Limb (tissue), 2 donors: ENCODE measurements at regions not wholly inside any gene's neighbourhood (a gene's known extent, or its start where the extent isn't known, plus 50 kb on each side); places are given as distances from the start of the nearest gene placed in this dataset.

Experiments used
- DNase-seq, 2 donors: peaks; one replicate each; pipeline ENCODE4 v3.0.0-alpha.2; 2016; ENCODE audit errors: extremely low spot score in 2 of 2

DNA sequence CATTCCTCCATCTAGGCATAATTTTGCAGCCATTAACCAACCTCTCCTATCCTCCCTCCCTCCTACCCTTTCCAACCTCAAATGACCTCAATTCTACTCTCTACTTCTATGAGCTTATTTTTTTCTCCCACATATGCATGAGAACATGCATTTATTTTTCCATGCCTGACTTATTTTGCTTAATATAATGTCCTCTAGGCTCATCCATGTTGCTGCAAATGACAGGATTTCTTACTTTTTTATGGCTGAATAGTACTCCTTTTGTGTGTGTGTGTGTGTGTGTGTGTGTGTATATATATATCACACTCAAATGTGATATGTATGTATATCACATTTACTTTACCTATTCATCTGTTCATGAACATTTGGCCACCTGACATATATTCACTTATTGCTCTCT is 339.4 kb downstream of the SIPA1L2 start:
- DNase-seq = no peak

DNA sequence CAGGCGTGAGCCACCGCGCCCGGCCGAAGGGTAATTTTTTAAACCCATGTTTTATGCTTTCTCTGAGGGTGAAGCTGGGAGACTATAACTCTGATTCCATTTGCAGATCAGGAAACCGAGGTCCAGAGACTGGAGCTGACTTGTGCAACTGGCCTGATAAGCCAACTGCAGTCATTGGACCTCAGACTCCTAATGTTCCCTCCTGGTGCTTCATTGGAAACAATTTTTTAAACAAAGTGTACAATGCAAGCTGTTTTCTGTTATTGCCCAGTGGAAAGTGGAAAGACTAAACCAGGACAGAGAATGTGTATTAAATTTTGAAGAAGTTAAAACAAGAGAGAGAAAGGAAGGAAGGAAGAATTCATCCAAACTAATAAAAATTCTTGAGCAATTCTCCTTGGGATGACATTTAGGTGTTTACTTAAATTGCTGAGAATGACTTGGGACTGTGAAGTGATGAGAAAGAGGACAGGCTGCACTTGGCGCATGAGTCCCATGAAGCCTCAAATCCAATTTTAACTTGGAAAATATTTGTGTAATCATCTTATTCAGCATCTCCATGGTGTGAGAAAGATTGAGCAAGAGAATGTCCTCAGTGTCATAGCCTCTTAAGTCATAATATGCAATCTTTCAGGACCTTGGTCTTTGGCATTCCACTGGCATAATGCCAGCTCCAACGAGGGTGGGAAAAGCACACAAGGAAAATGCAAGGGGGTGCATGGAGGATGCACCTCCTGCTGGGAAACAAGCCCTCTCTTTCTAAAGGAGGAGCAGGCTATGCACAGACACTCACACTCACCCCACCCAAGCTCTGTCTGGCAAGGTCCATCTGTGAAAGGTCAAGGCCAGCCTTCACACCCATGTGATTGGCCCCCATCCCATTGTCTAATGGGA is 342.0 kb downstream of the SIPA1L2 start:
- no peak for DNase-seq

DNA sequence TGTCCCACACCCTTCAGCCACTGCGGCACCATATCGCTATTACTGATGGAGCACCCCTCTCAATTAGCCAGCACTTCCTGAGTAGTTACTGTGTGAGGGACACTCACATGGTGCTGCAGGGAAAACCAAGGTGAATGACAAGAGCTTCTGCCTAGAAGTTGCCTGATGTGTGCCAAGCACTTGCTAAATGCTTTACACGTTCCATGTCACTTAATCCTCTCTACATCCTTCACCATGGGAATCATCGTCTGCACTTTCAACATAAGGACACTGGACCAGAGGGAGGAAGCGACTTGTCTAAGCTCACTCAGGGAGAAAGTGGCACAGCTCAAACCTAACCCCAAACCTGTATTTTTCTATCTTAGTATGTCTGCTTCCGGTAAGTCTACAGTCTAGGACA is 344.8 kb downstream of the SIPA1L2 start:
- no peak for DNase-seq

DNA sequence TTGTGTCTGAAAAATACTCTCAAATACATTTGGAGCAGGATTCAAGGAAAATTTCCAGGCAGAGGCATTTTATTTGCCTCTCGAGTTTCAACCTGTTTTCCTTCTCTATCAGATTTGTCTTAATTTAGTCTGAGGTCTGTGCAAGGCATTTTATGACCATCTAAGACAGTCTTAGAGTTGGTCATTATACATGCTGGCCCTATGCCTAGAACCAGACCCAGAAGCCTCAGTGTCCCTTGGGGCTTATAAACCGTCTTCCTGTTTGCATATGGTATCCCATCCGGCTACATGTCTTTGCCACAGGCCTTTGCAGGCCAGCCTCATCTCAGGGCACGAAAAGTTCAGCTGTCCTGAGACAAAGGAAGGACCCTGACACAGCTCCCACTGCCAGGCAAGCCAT is 346.1 kb downstream of the SIPA1L2 start:
- no peak for DNase-seq

DNA sequence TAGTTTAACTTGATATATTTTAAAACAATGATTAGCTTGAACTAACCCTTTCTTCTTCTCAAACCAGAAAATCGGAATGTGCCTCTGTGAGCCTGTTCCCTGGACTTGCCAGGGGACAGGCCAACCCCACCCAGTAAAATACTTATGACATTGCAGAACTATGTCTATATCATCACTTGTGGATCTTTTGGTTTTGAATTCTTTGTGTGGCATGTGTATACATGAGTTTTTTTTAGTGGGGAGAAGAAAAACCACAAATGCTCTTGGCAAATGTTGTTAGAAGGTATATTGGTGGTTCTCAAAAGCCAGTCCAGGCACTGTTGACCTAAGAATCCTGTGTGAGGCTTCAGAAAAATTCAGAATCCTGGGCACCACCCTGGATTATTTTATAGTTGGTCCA is 347.4 kb downstream of the SIPA1L2 start:
- DNase-seq = no peak

DNA sequence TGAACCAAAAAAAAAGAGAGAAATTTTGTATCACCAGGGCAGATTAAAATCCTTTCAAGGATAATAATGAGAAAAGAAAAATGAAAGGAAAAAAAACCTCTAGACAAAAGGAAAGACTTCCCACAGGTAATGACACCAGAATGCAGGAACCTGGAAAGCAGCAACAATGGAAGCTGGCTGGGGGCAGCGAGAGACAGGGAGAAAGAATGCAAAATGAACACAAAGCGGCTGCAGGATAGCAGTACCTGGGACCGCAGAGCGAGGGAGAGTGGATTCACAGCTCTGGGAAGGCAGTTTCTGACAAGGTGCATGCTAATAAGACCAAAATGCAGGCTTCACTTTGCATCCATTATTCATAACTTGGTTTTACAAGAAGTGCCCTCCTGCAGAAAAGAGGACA is 349.0 kb downstream of the SIPA1L2 start:
- DNase-seq = no peak

DNA sequence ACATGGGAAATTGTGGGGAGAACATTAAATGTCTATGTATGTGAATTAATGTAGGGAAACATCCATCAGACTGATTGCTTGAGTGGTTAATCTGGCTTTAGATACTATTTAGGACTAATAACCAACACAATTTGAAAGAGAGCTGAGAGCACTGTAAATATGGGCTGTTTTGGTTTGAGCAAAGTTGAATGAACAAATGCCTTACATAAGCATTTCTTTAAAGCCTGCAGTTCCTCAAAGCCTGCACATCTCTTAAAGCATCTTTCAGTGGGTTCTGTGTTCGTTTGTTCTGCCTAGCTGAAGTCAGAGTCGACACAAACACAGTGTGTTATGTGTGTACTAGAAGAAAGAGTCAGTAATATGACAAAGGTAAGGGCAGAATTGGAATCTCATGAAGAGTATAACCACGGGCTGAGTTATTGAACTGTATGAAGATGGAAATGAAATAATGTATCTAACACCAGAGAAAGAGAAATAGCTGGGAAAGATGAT is 350.0 kb downstream of the SIPA1L2 start:
- no peak for DNase-seq

DNA sequence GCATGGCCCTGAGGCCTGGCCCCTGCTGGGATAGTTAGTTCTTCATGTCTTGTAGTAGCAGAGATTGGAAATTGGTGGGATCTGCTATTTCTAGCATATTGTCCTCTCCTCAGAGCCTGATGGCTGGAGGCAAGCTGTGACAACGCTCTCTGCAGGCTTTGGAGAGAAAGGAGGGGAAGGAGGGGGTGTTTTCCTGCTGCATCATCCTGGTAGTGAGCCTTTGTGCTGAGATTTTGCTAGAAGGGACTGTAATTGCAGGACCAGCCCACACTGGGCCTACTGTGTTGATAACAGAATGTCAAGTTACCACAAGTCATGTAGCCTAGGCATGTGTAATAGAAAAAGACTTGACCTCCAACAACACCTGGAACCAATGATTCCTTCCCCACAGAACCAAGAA is 351.0 kb downstream of the SIPA1L2 start:
- DNase-seq = no peak

DNA sequence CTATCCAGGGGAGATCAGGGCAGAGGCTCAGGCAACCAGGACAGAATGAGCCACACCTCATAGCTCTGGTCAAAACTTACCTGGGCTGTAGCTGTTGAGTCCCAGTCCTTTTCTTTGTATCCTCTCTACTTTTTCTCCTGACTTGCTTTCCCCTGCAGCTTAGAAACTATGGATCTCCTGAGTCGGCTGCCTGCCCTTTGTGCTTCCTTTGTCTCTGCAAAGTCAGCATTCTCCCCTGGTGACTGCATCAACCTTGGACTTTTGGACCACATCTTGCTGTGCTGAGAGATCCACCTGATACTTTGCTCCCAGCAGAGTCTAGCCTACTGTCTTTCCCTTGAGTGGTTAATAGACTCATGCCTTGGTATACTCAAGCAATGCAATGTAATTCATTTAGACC is 353.3 kb downstream of the SIPA1L2 start:
- DNase-seq = no peak

DNA sequence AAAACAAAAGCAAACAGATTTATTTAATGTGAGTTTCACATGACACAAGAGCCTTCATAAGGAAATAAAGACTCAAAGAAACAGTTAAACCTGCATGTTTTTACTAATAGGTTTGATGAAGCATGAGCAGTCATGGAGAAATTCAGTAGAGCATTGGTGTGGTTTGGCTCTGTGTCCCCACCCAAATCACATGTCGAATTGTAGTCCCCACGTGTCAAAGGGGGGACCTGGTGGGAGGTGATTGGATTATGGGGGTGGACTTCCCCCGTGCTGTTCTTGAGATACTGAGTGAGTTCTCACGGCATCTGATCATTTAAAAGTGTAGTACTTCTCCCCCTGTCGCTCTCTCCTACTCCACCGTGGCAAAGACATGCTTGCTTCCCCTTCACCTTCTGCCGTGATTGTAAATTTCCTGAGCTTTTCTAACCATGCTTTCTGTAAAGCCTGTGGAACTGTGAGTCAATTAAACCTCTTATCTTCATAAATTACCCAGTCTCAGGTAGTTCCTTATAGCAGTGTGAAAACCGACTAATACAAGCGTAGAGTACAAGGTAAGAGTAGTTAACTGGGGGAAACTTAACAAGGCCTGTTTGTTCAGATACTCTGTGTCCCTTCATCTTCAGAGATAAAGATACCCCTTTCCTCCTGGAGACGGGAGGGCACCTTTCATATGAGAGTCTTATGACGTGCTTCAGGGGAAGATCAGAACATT is 354.8 kb downstream of the SIPA1L2 start:
- no peak for DNase-seq

DNA sequence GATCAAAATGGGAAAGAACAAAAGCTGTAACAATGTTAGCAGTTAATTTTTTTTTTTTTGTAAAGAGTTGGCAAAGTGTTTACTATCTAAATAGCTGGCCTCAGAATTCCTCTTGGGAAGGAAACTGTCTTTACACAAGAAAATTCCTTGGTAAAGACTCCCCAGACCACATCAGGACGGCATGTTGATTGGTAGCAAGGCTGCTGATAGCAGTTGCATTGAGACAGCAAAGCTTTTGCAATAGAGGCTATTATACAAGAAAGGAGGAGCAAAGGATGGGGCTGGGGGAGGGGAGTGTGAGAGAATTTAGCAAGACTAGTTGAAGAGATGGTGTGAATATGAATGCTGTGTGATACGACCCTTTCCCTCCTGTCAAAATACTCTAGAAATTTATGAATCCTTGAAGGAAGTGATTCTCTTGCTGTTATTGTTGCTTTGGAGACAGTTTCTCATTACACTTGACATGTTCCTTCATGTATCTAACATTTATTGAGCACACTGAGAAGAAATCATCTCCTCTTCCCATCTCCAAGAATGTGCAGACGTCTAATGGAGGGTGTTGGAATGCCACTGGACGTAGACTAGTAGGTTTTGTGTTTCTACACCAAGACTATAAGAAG is 355.6 kb downstream of the SIPA1L2 start:
- no peak for DNase-seq

DNA sequence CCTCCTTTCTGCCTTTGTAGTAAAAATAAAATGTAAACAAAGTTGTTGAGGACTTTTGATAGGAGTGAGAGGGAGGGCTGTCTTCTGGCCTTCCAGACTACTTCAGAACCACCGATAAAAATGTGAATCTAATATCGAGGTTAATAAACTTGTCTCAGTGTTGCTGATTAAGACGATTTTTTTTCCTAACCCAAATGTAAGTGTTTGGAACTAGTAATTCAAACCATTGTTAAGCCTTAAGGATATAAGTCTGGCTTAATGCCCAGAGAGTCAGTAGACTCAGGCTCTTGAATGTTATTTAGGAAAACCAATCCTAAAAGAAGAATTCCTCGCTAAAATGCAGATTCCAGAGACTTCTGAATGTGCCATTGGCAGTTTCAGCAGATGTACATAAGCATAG is 356.9 kb downstream of the SIPA1L2 start:
- DNase-seq = peak in 1 of 2 donors; percentile 42

DNA sequence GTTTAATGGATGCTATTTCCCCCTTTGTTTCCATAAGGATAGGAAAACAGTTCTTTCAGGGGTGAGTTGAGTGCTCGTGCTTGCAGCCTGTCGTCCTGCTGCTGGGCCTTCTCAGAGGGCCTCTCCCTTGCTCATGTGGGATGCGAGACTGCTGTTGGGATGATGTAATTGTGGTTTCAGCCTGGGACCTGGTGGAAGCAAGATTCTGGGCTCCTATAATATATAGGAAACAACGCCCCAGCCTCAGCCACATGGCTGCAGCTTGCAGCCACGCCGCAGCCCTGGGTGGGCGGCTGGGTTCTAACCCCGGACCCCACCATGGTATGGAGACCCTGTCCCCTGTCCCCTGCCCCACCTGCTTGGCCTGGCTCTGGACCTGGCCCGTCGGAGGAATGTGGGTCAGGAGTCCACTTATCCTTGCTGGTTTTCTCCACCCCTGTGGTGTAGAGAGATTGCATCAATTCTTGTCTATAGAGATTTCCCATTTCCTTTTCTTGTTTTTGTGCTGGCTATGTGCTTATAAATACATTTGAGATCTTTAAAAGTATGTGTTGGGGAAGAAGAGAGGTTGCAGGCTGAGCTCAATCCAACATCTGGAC is 357.8 kb downstream of the SIPA1L2 start:
- DNase-seq = no peak

DNA sequence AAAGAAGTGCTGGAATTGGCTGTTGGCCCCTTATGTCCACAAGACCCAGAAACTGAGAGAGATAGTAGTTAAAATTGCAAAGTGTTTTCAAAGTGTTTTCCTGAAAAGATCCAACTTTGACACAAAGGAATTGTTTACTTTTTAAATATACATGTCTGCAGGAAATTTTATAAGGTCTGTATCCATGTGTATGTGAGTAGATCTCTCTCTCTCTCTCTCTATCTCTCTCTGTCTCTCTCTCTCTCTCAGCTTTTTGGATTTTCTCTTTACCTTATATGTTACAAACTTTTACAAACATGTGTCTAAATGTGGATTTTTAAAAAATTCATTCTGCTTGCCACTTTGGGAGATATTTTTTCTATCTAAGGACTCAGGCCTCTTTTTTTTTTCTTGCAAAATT is 358.6 kb downstream of the SIPA1L2 start:
- DNase-seq = no peak

DNA sequence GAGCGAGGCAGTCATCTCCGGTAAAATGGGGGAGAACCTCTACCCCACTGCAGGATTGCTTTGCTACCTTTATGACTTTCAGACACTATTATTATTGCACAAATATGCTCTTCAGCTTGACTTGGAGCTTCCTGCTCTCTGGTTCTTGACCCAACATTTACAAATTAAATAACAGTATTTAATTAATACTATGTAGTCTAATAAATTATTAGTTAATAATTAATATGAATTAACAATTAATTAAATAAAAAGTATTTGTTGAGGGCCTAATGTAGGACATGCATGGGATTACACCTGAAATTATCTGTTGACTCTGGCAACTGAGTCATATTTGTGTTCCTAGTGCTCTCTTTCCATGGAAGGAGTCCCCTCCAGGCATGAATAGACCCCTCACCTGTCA is 359.9 kb downstream of the SIPA1L2 start:
- DNase-seq = no peak

DNA sequence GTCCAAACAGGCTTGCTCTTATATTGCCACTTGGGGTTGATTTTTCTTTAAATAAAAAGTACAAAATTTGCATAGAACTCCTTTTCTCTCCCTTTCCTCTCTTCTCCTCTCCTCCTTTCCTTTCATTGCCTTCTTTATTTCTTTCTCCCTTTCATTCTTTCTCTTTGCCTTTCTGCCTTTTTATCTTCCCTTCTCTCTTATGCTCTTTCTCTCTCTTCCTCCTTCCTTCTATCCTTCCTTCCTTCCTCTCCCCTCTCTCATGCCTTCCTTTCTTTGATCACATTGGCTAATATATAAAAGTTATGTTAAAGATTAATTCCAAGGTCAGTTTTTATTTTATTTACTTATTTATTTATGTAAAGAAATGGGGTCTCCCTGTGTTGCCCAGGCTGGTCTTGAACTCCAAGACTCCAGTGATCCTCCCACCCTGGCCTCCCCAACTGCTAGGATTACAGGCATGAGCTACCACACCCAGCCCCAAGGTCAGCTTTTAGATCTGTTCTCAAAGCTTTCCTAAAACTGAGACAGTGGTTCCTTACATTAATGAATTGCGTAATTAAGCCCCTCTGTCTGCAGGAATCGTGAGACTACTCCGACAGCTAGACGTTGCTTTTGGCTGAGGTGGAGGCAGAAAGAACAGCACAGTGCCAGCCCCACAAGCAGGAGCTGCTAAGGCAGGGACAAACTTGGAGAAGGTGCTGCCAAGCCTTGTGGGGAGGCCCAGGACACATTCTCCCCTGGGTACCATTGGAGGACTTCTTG is 361.9 kb downstream of the SIPA1L2 start:
- DNase-seq = no peak

DNA sequence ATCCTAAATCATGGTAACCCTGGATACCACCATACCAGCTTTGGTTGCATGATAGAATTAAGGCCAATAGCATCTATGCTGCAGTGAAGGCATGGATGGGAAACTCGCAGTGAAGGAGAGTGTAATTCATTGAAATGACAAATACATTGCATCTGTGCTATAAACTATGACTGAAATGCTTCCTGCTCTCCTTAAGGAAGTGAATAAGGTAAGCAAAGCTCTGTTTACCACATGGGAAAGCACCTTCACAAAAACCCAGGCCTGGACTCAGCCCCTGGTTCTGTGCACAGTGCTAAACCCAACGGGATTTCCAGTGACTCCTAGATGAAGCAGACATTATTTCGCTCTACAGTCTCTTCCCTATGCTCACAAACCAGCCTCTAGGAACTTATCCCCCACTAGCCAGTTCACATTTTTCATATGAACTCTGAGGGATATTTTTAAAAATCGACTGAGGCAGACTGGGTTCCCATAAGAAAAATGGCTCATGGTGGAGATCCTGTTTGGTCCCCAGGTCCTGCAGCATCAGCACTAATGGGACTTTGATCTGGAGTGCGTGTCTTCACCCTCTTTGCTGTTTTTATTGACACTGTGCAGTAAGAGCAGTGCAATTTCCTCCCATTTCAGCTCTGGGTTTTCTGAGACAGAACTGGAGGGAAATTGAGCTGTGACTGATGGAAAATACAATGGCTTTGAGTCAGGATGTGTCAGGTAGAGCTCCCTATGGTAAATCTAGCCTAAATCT is 362.7 kb downstream of the SIPA1L2 start:
- no peak for DNase-seq

DNA sequence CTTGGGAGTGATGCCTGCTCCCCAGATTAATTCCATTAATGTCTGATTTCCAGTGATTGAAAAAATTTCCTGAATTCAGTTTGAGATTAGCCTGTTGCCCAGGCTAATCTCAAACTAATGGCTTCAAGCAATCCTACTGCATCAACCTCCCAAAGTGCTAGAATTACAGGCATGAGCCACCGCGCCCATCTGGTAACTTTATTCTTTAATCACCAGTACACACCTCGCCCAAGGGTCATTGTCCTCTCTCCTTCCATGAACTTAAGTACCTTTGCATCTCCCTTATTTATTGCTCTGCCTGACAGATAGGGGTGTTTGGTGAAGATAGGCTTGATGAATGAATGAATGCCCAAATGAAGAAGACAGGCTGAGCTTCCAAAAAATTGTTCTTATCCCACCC is 366.5 kb downstream of the SIPA1L2 start:
- DNase-seq = no peak

DNA sequence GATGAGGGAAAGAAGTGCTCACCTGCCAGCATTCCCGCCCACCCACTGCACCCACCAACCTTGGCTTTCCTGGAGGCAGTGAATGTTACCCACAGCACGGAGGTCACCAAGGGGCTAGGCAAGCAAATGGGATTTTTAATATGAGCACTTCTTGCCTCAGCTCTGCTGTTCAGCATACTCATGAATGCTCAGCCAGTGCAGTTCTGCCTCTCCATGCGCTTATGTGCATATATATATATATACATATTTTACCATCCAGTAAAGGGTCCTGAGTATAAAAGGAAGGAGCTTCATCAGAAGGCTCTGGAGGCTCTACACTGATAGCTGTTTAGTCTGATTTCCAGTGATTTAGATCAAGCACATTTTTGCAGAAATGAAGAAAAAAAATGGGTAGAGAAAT is 366.9 kb downstream of the SIPA1L2 start:
- no peak for DNase-seq

DNA sequence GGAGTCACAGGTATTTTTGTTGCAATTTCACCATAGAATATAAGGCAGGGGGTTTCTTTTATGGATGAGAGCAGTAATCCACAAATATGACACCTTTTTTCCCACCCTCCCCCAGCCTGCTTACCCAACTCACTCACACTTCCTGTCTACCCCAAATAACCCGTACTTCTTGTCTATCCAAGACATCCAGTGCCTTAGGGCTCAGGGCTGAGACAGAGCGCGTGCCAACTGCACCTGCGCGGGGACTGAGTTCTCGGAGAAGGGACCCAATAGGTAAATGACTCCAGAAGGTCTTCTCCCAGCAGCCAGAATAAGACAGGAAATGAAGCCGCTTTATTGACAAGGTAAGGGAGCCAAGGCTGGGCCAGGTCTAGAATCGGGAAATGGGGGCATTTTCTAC is 369.1 kb downstream of the SIPA1L2 start:
- DNase-seq = no peak

DNA sequence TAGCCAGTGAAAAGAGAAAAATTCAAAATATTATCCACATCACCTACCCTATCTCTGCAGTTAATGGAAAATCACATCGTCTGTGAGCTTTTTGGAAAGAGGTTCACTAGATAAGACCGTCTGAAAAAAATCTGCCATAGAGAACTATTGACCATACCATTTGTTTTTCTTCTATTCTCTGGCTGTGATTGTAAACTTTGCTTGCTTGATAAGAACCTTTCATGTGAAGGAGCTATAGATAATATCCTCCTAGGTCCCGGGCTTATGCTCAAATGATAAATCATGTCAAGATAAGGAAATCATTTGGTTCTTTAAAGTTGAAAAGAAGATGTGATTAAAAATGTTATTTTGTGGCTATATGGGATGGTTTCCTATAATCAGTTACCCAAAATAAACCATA is 369.9 kb downstream of the SIPA1L2 start:
- no peak for DNase-seq
